Activated CD8-positive, alpha-beta memory T cell treated with anti-CD3 and anti-CD28 coated beads for 24 hours (primary cell): ENCODE measurements at regions not wholly inside any gene's neighbourhood (a gene's known extent, or its start where the extent isn't known, plus 50 kb on each side); places are given as distances from the start of the nearest gene placed in this dataset.
"Not testable (repeated sequence)": the region's sequence is repeated elsewhere in the genome, so short reads cannot be mapped to it uniquely, and the experiment has no call there.

Experiments used
- DNase-seq: peaks from one replicate; pipeline ENCODE4 v3.0.0-alpha.2; 2020

- DNase-seq: no peak
These were observed 157.8 kb upstream of the PREP start for GRCh38 chr6:105560611-105561066.

- DNase-seq: no peak
These were observed 154.4 kb upstream of the PREP start for GRCh38 chr6:105557291-105557690.

GRCh38 chr6:105553171-105553570, 150.3 kb upstream of the PREP start:
- no peak for DNase-seq

GRCh38 chr6:105550955-105551620, 148.2 kb upstream of the PREP start:
- DNase-seq: no peak

- DNase-seq: no peak
These were observed 143.9 kb upstream of the PREP start for GRCh38 chr6:105546754-105547153.

GRCh38 chr6:105545947-105546731, 143.3 kb upstream of the PREP start:
- DNase-seq: no peak

GRCh38 chr6:105545228-105545920, 142.5 kb upstream of the PREP start:
- no peak for DNase-seq

GRCh38 chr6:105539911-105540310, 137.0 kb upstream of the PREP start:
- DNase-seq: no peak

- no peak for DNase-seq
These were observed 135.2 kb upstream of the PREP start for GRCh38 chr6:105537981-105538578.

- no peak for DNase-seq
These were observed 134.1 kb upstream of the PREP start for GRCh38 chr6:105536961-105537360.

GRCh38 chr6:105533301-105533700, 130.4 kb upstream of the PREP start:
- DNase-seq: no peak

- no peak for DNase-seq
These were observed 123.5 kb upstream of the PREP start for GRCh38 chr6:105526225-105526872.

- no peak for DNase-seq
These were observed 119.9 kb upstream of the PREP start for GRCh38 chr6:105522626-105523322.

GRCh38 chr6:105519954-105520353, 117.1 kb upstream of the PREP start:
- no peak for DNase-seq

- DNase-seq: not testable (repeated sequence)
These were observed 116.1 kb upstream of the PREP start for GRCh38 chr6:105518993-105519392.

- DNase-seq: no peak
These were observed 112.2 kb upstream of the PREP start for GRCh38 chr6:105515054-105515453.

GRCh38 chr6:105514306-105514705, 111.4 kb upstream of the PREP start:
- no peak for DNase-seq

- no peak for DNase-seq
These were observed 108.8 kb upstream of the PREP start for GRCh38 chr6:105511639-105512038.

- DNase-seq: no peak
These were observed 107.9 kb upstream of the PREP start for GRCh38 chr6:105510746-105511145.

GRCh38 chr6:105509506-105510331, 106.8 kb upstream of the PREP start:
- DNase-seq: no peak

GRCh38 chr6:105507811-105508210, 104.9 kb upstream of the PREP start:
- DNase-seq: no peak
